ENCODE measurements at regions not wholly inside any gene's neighbourhood (a gene's known extent, or its start where the extent isn't known, plus 50 kb on each side); places are given as distances from the start of the nearest gene placed in this dataset.
"Not testable (repeated sequence)": the region's sequence is repeated elsewhere in the genome, so short reads cannot be mapped to it uniquely, and the experiment has no call there.

DNA sequence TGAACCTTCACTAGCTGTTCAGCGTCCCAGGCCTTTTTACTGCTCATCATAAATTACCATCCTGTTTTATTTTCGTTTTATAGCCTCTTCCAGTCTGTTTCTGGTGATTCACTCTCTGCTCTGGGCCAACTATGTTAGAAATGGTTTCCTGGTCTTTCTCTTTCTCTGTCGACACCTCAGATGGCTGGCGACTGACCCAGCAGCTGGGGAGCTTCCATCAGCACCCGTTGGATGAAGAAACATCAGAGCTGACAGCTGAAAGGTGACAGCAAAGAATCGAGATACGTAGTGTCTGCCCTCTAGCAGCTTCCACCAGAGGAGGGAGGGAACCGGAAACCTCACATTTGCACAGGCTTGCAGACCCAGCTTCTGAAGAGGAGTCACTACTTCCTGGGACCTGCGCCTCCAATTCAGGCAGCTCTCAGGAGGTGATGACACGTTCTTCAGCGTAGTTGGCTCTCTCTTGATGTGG lies 82.9 kb upstream of the MLN start:
- DNase-seq (ENCODE audit: low spot score in 2 of 2): no peak
- Histone ChIP-seq H3K9me3 (no peaks in the 10 kb centered on the region), H3K27ac (no peak overlapping the region), H3K27me3 (no peaks in the 10 kb centered on the region), H3K36me3 (no peaks in the 10 kb centered on the region), H3K4me1 (no peaks in the 10 kb centered on the region), H3K4me3 (no peak overlapping the region)
- intact Hi-C loops (cut with DNase I; ENCODE audit: low total_unique reads): loop anchor here (1.0 kb wide), 1 partner anchor 37 kb away; no protein-coding TSS in a partner anchor
- no peak for TF ChIP-seq POLR2A (IDR thresholded peaks at IDR 0.05)
- no peak for TF ChIP-seq CTCF (IDR thresholded peaks at IDR 0.05)
- peak in 2 of 3 donors; percentile 29 to 47 for TF ChIP-seq POLR2AphosphoS5 (IDR thresholded peaks at IDR 0.05)

GRCh38 chr6:33885132-33886057 lies 81.6 kb upstream of the MLN start:
- Histone ChIP-seq H3K4me3 (no peak overlapping the region), H3K36me3 (no peaks in the 10 kb centered on the region), H3K27me3 (no peaks in the 10 kb centered on the region), H3K4me1 (no peaks in the 10 kb centered on the region), H3K27ac (no peak overlapping the region), H3K9me3 (no peaks in the 10 kb centered on the region)
- no peak for DNase-seq (ENCODE audit: low spot score in 2 of 2)
- intact Hi-C loops (cut with DNase I; ENCODE audit: low total_unique reads): loop anchor here (1.0 kb wide), 1 partner anchor 36 kb away; no protein-coding TSS in a partner anchor
- TF ChIP-seq CTCF (IDR thresholded peaks at IDR 0.05) (no peak), POLR2A (IDR thresholded peaks at IDR 0.05) (no peak), POLR2AphosphoS5 (IDR thresholded peaks at IDR 0.05) (no peak)

GRCh38 chr6:33883621-33884020 lies 79.8 kb upstream of the MLN start:
- intact Hi-C loops (cut with DNase I; ENCODE audit: low total_unique reads); DNase-seq (ENCODE audit: low spot score in 2 of 2): not testable (repeated sequence)

DNA sequence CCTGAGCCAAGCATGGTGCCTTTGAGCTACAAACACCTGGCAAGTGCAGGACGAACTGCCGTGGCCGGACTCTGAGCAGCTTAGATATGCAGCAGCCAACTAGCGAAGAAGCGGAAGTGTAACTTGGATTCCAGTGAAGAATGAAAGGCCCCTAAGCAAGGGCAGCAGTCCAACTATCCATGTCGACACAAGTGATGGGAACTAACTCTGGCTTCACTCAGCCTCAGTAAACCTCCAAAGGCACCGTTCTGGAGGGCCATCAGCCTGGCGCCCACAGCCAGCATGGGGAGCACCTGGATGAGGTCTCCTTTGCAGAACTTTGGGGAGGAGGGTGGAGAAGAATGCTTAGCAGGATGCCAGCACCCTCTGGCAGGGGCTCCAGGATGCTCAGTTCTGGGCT lies 78.4 kb upstream of the MLN start:
- Histone ChIP-seq H3K36me3 (no peaks in the 10 kb centered on the region), H3K27ac (peak overlapping the region in 1 of 2 donors; percentile 38), H3K9me3 (no peaks in the 10 kb centered on the region), H3K4me3 (no peak overlapping the region), H3K4me1 (no peaks in the 10 kb centered on the region), H3K27me3 (no peaks in the 10 kb centered on the region)
- intact Hi-C loops (cut with DNase I; ENCODE audit: low total_unique reads): no loop called here
- peak in 1 of 2 donors; percentile 74 for DNase-seq (ENCODE audit: low spot score in 2 of 2)
- no peak for TF ChIP-seq CTCF (IDR thresholded peaks at IDR 0.05)
- TF ChIP-seq POLR2A (IDR thresholded peaks at IDR 0.05): no peak
- no peak for TF ChIP-seq POLR2AphosphoS5 (IDR thresholded peaks at IDR 0.05)

More at GRCh38 chr6:33883621-33884020, 79.8 kb upstream of the MLN start:
- H3K27me3 ChIP-seq, H3K4me1 ChIP-seq, H3K27ac ChIP-seq, H3K4me3 ChIP-seq, H3K9me3 ChIP-seq, H3K36me3 ChIP-seq: not testable (repeated sequence)

GRCh38 chr6:33880766-33881165 lies 77.0 kb upstream of the MLN start:
- Histone ChIP-seq H3K27me3 (no peaks in the 10 kb centered on the region), H3K36me3 (no peaks in the 10 kb centered on the region), H3K4me3 (no peak overlapping the region), H3K27ac (no peak overlapping the region), H3K9me3 (no peaks in the 10 kb centered on the region), H3K4me1 (no peaks in the 10 kb centered on the region)
- no peak for TF ChIP-seq POLR2AphosphoS5 (IDR thresholded peaks at IDR 0.05)
- TF ChIP-seq POLR2A (IDR thresholded peaks at IDR 0.05): no peak
- TF ChIP-seq CTCF (IDR thresholded peaks at IDR 0.05): no peak
- intact Hi-C loops (cut with DNase I; ENCODE audit: low total_unique reads): loop anchor here (1.0 kb wide), 1 partner anchor 41 kb away; no protein-coding TSS in a partner anchor
- no peak for DNase-seq (ENCODE audit: low spot score in 2 of 2)

All from breast epithelium (tissue), 4 donors.